BJ (cell line): ENCODE measurements at regions not wholly inside any gene's neighbourhood (a gene's known extent, or its start where the extent isn't known, plus 50 kb on each side); places are given as distances from the start of the nearest gene placed in this dataset.
"Not testable (repeated sequence)": the region's sequence is repeated elsewhere in the genome, so short reads cannot be mapped to it uniquely, and the experiment has no call there.

Source experiments
- CTCF ChIA-PET: fragments of 350-600 bp; formaldehyde crosslinking; extraction: SDS; loops from one replicate; lab custom pipeline; 2021; ENCODE audit warnings: antibody characterized with exemption, inconsistent platforms; lab: Yijun Ruan, JAX
- POLR2A ChIA-PET: fragments of 300-600 bp; sonication (Branson Sonifier 250); formaldehyde crosslinking; extraction: SDS; loops from one replicate; lab custom pipeline; 2021; ENCODE audit warnings: antibody characterized with exemption; lab: Charles Lee
- DNase-seq: peaks from one replicate; pipeline ENCODE4 v3.0.0-alpha.2; 2011; ENCODE audit warnings: low read depth
- H3K27me3 ChIP-seq: 2 replicates; pipeline ENCODE4 v1.6.0; 2011; ENCODE audit warnings: low read length; ENCODE audit not compliant: control insufficient read depth, insufficient read depth
- H3K36me3 ChIP-seq: 2 replicates; pipeline ENCODE4 v1.5.1; 2011; ENCODE audit warnings: low read length; ENCODE audit not compliant: control insufficient read depth, insufficient read depth
- H3K4me3 ChIP-seq: 2 replicates; pipeline ENCODE4 v1.5.1; 2011; ENCODE audit warnings: low read depth, mild to moderate bottlenecking, control low read depth, low read length
- CTCF ChIP-seq: IDR thresholded peaks from 2 replicates; pipeline ENCODE4 v1.5.1; 2011; ENCODE audit warnings: low read depth, mild to moderate bottlenecking, control low read depth, inconsistent platforms, low read length, moderate library complexity; ENCODE audit not compliant: insufficient read depth

GRCh38 chrX:1884446-1884845 lies 269.6 kb downstream of the ASMT start:
- TF ChIP-seq CTCF = no peak
- no peak for DNase-seq
- Histone ChIP-seq H3K4me3 (no peak overlapping the region), H3K27me3 (no peaks in the 10 kb centered on the region), H3K36me3 (no peaks in the 10 kb centered on the region)
- ChIA-PET CTCF (no interaction called here), POLR2A (no interaction called here)

GRCh38 chrX:1885116-1885515 lies 270.3 kb downstream of the ASMT start:
- no peak for DNase-seq
- CTCF ChIA-PET = no interaction called here
- no peaks in the 10 kb centered on the region for H3K36me3 ChIP-seq
- TF ChIP-seq CTCF = no peak
- H3K4me3 ChIP-seq = no peak overlapping the region
- POLR2A ChIA-PET = no interaction called here
- H3K27me3 ChIP-seq = no peaks in the 10 kb centered on the region

GRCh38 chrX:1888305-1888704 lies 273.4 kb downstream of the ASMT start:
- CTCF ChIA-PET, POLR2A ChIA-PET: not testable (repeated sequence)

GRCh38 chrX:1894026-1894294 lies 279.1 kb downstream of the ASMT start:
- CTCF ChIA-PET = no interaction called here
- H3K4me3 ChIP-seq = no peak overlapping the region
- DNase-seq = no peak
- no peaks in the 10 kb centered on the region for H3K36me3 ChIP-seq
- no peaks in the 10 kb centered on the region for H3K27me3 ChIP-seq
- no peak for TF ChIP-seq CTCF
- POLR2A ChIA-PET = no interaction called here

More at GRCh38 chrX:1888305-1888704, 273.4 kb downstream of the ASMT start:
- H3K36me3 ChIP-seq, H3K27me3 ChIP-seq, DNase-seq, H3K4me3 ChIP-seq: not testable (repeated sequence)

- ChIA-PET CTCF (no interaction called here), POLR2A (no interaction called here)
- TF ChIP-seq CTCF = no peak
- Histone ChIP-seq H3K4me3 (no peak overlapping the region), H3K27me3 (no peaks in the 10 kb centered on the region), H3K36me3 (no peaks in the 10 kb centered on the region)
- DNase-seq = no peak
Observed at GRCh38 chrX:1894740-1895139, 279.9 kb downstream of the ASMT start.

- POLR2A ChIA-PET = no interaction called here
- TF ChIP-seq CTCF = no peak
- no peaks in the 10 kb centered on the region for H3K36me3 ChIP-seq
Observed at GRCh38 chrX:1895583-1895982, 280.7 kb downstream of the ASMT start.

More at GRCh38 chrX:1895583-1895982, 280.7 kb downstream of the ASMT start:
- DNase-seq = no peak
- H3K4me3 ChIP-seq = no peak overlapping the region
- CTCF ChIA-PET = no interaction called here
- no peaks in the 10 kb centered on the region for H3K27me3 ChIP-seq
